ENCODE measurements at regions not wholly inside any gene's neighbourhood (a gene's known extent, or its start where the extent isn't known, plus 50 kb on each side); places are given as distances from the start of the nearest gene placed in this dataset.
"Not testable (repeated sequence)": the region's sequence is repeated elsewhere in the genome, so short reads cannot be mapped to it uniquely, and the experiment has no call there.

GRCh38 chr14:71754422-71755095 is 177.7 kb upstream of the RGS6 start:
- no peak for DNase-seq (ENCODE audit: low read depth in 1 of 2, low spot score in 1 of 2)

- DNase-seq (ENCODE audit: low read depth in 1 of 2, low spot score in 1 of 2), result no peak
Measured at GRCh38 chr14:71758229-71758951, 173.8 kb upstream of the RGS6 start.

- no peak for DNase-seq (ENCODE audit: low read depth in 1 of 2, low spot score in 1 of 2)
Measured at GRCh38 chr14:71762575-71762974, 169.7 kb upstream of the RGS6 start.

GRCh38 chr14:71764701-71765382 is 167.4 kb upstream of the RGS6 start:
- DNase-seq (ENCODE audit: low read depth in 1 of 2, low spot score in 1 of 2), result no peak

- DNase-seq (ENCODE audit: low read depth in 1 of 2, low spot score in 1 of 2), result no peak
Measured at GRCh38 chr14:71765505-71765904, 166.7 kb upstream of the RGS6 start.

GRCh38 chr14:71770431-71770830 is 161.8 kb upstream of the RGS6 start:
- no peak for DNase-seq (ENCODE audit: low read depth in 1 of 2, low spot score in 1 of 2)

- not testable (repeated sequence) for DNase-seq (ENCODE audit: low read depth in 1 of 2, low spot score in 1 of 2)
Measured at GRCh38 chr14:71771421-71771820, 160.8 kb upstream of the RGS6 start.

- DNase-seq (ENCODE audit: low read depth in 1 of 2, low spot score in 1 of 2), result not testable (repeated sequence)
Measured at GRCh38 chr14:71771996-71772395, 160.2 kb upstream of the RGS6 start.

- DNase-seq (ENCODE audit: low read depth in 1 of 2, low spot score in 1 of 2), result no peak
Measured at GRCh38 chr14:71773898-71774481, 158.2 kb upstream of the RGS6 start.

GRCh38 chr14:71776471-71777360 is 155.5 kb upstream of the RGS6 start:
- no peak for DNase-seq (ENCODE audit: low read depth in 1 of 2, low spot score in 1 of 2)

- no peak for DNase-seq (ENCODE audit: low read depth in 1 of 2, low spot score in 1 of 2)
Measured at GRCh38 chr14:71780075-71780474, 152.2 kb upstream of the RGS6 start.

GRCh38 chr14:71780822-71781221 is 151.4 kb upstream of the RGS6 start:
- no peak for DNase-seq (ENCODE audit: low read depth in 1 of 2, low spot score in 1 of 2)

- no peak for DNase-seq (ENCODE audit: low read depth in 1 of 2, low spot score in 1 of 2)
Measured at GRCh38 chr14:71783088-71783487, 149.1 kb upstream of the RGS6 start.

- no peak for DNase-seq (ENCODE audit: low read depth in 1 of 2, low spot score in 1 of 2)
Measured at GRCh38 chr14:71783786-71784185, 148.4 kb upstream of the RGS6 start.

- no peak for DNase-seq (ENCODE audit: low read depth in 1 of 2, low spot score in 1 of 2)
Measured at GRCh38 chr14:71789005-71789404, 143.2 kb upstream of the RGS6 start.

- no peak for DNase-seq (ENCODE audit: low read depth in 1 of 2, low spot score in 1 of 2)
Measured at GRCh38 chr14:71799841-71800240, 132.4 kb upstream of the RGS6 start.

GRCh38 chr14:71800878-71801277 is 131.4 kb upstream of the RGS6 start:
- DNase-seq (ENCODE audit: low read depth in 1 of 2, low spot score in 1 of 2), result no peak

- DNase-seq (ENCODE audit: low read depth in 1 of 2, low spot score in 1 of 2), result no peak
Measured at GRCh38 chr14:71803539-71804260, 128.5 kb upstream of the RGS6 start.

GRCh38 chr14:71804992-71805391 is 127.2 kb upstream of the RGS6 start:
- no peak for DNase-seq (ENCODE audit: low read depth in 1 of 2, low spot score in 1 of 2)

- not testable (repeated sequence) for DNase-seq (ENCODE audit: low read depth in 1 of 2, low spot score in 1 of 2)
Measured at GRCh38 chr14:71807049-71807448, 125.2 kb upstream of the RGS6 start.

Data from activated CD4-positive, alpha-beta T cell treated with anti-CD3 and anti-CD28 coated beads, Interleukin-2, amount 50 U/mL, for 24 hours (primary cell).